Renal cortical epithelial cell (primary cell): ENCODE measurements at regions not wholly inside any gene's neighbourhood (a gene's known extent, or its start where the extent isn't known, plus 50 kb on each side); places are given as distances from the start of the nearest gene placed in this dataset.

Experiments used
- DNase-seq: peaks from one replicate; pipeline ENCODE4 v3.0.0-alpha.2; 2011; ENCODE audit warnings: low read depth

DNA sequence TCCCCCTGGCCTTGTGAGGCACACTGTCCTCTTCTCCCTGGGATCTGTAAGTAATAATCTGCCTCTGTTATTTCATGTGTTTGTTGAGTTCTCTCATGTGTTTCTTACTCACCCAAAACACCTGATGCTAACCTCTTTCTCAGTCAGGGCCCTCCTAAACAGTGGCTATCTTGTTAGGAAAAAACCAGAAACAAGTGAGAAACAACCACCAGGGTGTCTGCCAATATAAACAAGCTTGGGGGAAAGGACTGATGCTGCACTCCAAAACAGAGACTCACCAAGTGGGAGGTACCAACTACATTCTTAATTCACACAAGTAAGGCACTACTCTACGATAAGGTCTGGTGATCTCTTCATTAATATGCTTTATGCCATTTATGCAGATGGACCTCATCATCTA is 564.4 kb downstream of the SEMA5A start:
- peak; percentile 52 for DNase-seq

DNA sequence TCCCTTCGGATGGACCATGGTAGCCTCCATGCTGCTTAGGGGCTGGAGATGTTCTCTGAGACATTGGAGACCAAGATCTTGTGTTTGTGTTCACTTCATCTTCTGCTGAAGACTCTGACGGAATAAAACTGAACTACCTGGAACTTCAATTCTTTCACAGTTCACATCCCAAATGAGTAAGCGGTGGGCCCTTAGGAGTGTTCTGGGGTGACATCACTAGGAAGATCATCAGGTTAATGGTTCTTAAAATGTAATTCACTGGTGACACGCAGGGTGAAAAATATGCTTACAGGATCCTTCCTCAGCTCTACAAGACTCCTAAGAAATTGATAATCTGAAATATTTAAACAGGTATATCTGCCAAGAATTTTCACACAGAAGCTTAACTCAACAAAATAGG is 561.5 kb downstream of the SEMA5A start:
- peak; percentile 5 for DNase-seq
